Stomach (tissue), 8 donors: ENCODE measurements at regions not wholly inside any gene's neighbourhood (a gene's known extent, or its start where the extent isn't known, plus 50 kb on each side); places are given as distances from the start of the nearest gene placed in this dataset.

Experiments
- DNase-seq, 2 donors: peaks; one replicate each; pipeline versions ENCODE4 v3.0.0 to v3.0.0-alpha.2; 2013 to 2019
- H3K27ac ChIP-seq, 5 donors: fragments of 200-600 bp in 4 of 5; sonication (generic) in 4 of 5; one replicate each; pipeline ENCODE4 v1.5.1; 2013 to 2019; ENCODE audit warnings: mild to moderate bottlenecking in 1 of 5, moderate library complexity in 1 of 5
- H3K27me3 ChIP-seq, 3 donors: fragments of 200-600 bp; sonication (generic); one replicate each; pipeline ENCODE4 v1.5.1; 2017 to 2019; ENCODE audit warnings: mixed run types in 1 of 3
- H3K36me3 ChIP-seq, 4 donors: fragments of 200-600 bp; sonication (generic); 1 replicate in 3 of 4; 2 replicates in 1 of 4; pipeline ENCODE4 v1.5.1; 2016 to 2019
- H3K4me1 ChIP-seq, 4 donors: fragments of 200-600 bp; sonication (generic); one replicate each; pipeline ENCODE4 v1.5.1; 2016 to 2019
- H3K4me3 ChIP-seq, 4 donors: fragments of 200-600 bp; sonication (generic) in 3 of 4; one replicate each; pipeline ENCODE4 v1.5.1; 2016 to 2019; ENCODE audit warnings: mild to moderate bottlenecking in 1 of 4
- H3K9me3 ChIP-seq, 4 donors: fragments of 200-600 bp; sonication (generic); one replicate each; pipeline ENCODE4 v1.5.1; 2016 to 2019
- CTCF ChIP-seq, 7 experiments: fragments of 450-650 bp in 4 of 7; fragments of 200-600 bp in 3 of 7; sonication (generic) in 3 of 7; IDR thresholded peaks; one replicate each; pipeline ENCODE4 v1.5.1; 2016 to 2019; ENCODE audit warnings: antibody characterized with exemption in 7 of 7, control low read depth in 2 of 7, mild to moderate bottlenecking in 1 of 7
- EP300 ChIP-seq: sonication (generic); formaldehyde crosslinking; IDR thresholded peaks from one replicate; pipeline ENCODE4 v1.6.1; 2017; ENCODE audit warnings: antibody characterized with exemption
- POLR2A ChIP-seq, 4 donors: fragments of 450-650 bp; IDR thresholded peaks; one replicate each; pipeline ENCODE4 v1.6.1; 2016; ENCODE audit warnings: antibody characterized with exemption in 4 of 4, control low read depth in 2 of 4, mild to moderate bottlenecking in 1 of 4, moderate library complexity in 1 of 4
- POLR2AphosphoS5 ChIP-seq, 3 donors: sonication (generic); formaldehyde crosslinking; IDR thresholded peaks; one replicate each; pipeline ENCODE4 v1.6.1; 2016; ENCODE audit warnings: antibody characterized with exemption in 3 of 3
- WGBS, 5 donors: extraction: QIAGEN DNeasy Blood & Tissue Kit in 3 of 5; methylation state at CpG; one replicate each; pipeline versions ENCODE4 v1.1.5 to v1.1.7; 2013 to 2018; 5-methylcytosine and 5-hydroxymethylcytosine counted together
- intact Hi-C: fragments of 100-400 bp; cut with DNase I; formaldehyde crosslinking; loops from one replicate; pipeline ENCODE4 v1.15.1; 2023; ENCODE audit warnings: low total_unique reads
- donor health status: healthy with polysubstance abuse.
- donor health status: Bipolar disorder and iron deficiency.
- donor health status: healthy.

- 53 to 81% (median 79%) methylated on average over 4 of the region's 4 CpGs for WGBS, 5 donors
- TF ChIP-seq EP300 (no peak), CTCF (IDR thresholded peaks at IDR 0.05) (no peak), POLR2AphosphoS5 (IDR thresholded peaks at IDR 0.05) (no peak)
- H3K9me3 ChIP-seq: peaks cover 0 to 8% (median 0%) of the 10 kb centered on the region in 4 donors
- no peaks in the 10 kb centered on the region for H3K36me3 ChIP-seq
- no peaks in the 10 kb centered on the region for H3K4me1 ChIP-seq
- no peak overlapping the region for H3K4me3 ChIP-seq
- peaks cover 0 to 11% (median 0%) of the 10 kb centered on the region in 3 donors for H3K27me3 ChIP-seq
- intact Hi-C loops: no loop called here
- DNase-seq: no peak
- no peak overlapping the region for H3K27ac ChIP-seq
Measured at GRCh38 chr19:30880151-30880550, 469.1 kb downstream of the TSHZ3 start.

DNA sequence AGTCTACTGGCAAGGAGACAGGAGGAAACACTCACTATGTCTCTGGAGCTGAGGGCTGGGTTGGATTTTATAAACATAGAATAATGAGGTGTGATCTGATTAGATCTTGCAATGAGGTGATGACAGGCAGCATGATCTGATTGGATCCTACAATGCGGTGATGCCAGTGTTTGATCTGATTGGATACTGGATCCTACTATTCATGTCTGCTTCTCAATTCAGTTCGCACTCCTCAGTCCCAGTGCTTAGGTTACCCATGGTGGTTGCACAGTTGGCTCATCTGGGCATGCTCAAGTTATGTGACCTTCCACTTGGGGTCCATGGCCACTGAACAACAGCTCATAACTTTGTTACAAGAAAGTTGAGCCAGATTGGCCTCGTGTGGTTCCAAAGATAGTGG, 469.5 kb downstream of the TSHZ3 start:
- Histone ChIP-seq H3K4me1 (no peaks in the 10 kb centered on the region), H3K27ac (no peak overlapping the region), H3K9me3 (peaks cover 0 to 8% (median 0%) of the 10 kb centered on the region in 4 donors), H3K27me3 (peaks cover 0 to 11% (median 0%) of the 10 kb centered on the region in 3 donors), H3K4me3 (no peak overlapping the region), H3K36me3 (no peaks in the 10 kb centered on the region)
- no peak for DNase-seq
- no peak for TF ChIP-seq CTCF (IDR thresholded peaks at IDR 0.05)
- TF ChIP-seq POLR2A (IDR thresholded peaks at IDR 0.05): no peak
- TF ChIP-seq EP300: no peak
- no peak for TF ChIP-seq POLR2AphosphoS5 (IDR thresholded peaks at IDR 0.05)
- intact Hi-C loops: no loop called here
- 78 to 90% (median 80%) methylated on average over 3 of the region's 3 CpGs for WGBS, 5 donors

- Histone ChIP-seq H3K4me1 (no peaks in the 10 kb centered on the region), H3K9me3 (peaks cover 0 to 3% (median 0%) of the 10 kb centered on the region in 4 donors), H3K4me3 (no peak overlapping the region), H3K36me3 (no peaks in the 10 kb centered on the region), H3K27ac (no peak overlapping the region), H3K27me3 (peaks cover 0 to 11% (median 0%) of the 10 kb centered on the region in 3 donors)
- TF ChIP-seq CTCF (IDR thresholded peaks at IDR 0.05) (no peak), POLR2AphosphoS5 (IDR thresholded peaks at IDR 0.05) (no peak), EP300 (no peak), POLR2A (IDR thresholded peaks at IDR 0.05) (no peak)
- WGBS, 5 donors: 88 to 96% (median 94%) methylated on average over 3 of the region's 3 CpGs
- intact Hi-C loops: no loop called here
- DNase-seq: no peak
Measured at GRCh38 chr19:30879225-30879624, 470.0 kb downstream of the TSHZ3 start.

- peaks cover 0 to 11% (median 0%) of the 10 kb centered on the region in 3 donors for H3K27me3 ChIP-seq
- H3K36me3 ChIP-seq: no peaks in the 10 kb centered on the region
- no peaks in the 10 kb centered on the region for H3K4me1 ChIP-seq
- H3K4me3 ChIP-seq: no peak overlapping the region
- TF ChIP-seq POLR2AphosphoS5 (IDR thresholded peaks at IDR 0.05) (no peak), EP300 (no peak), POLR2A (IDR thresholded peaks at IDR 0.05) (no peak), CTCF (IDR thresholded peaks at IDR 0.05) (no peak)
- 37 to 78% (median 64%) methylated on average over 2 to 3 of the region's 3 CpGs for WGBS, 5 donors
- intact Hi-C loops: no loop called here
- no peaks in the 10 kb centered on the region for H3K9me3 ChIP-seq
- no peak overlapping the region for H3K27ac ChIP-seq
- no peak for DNase-seq
Measured at GRCh38 chr19:30878495-30878894, 470.7 kb downstream of the TSHZ3 start.
